ENCODE measurements at regions not wholly inside any gene's neighbourhood (a gene's known extent, or its start where the extent isn't known, plus 50 kb on each side); places are given as distances from the start of the nearest gene placed in this dataset.
"Not testable (repeated sequence)": the region's sequence is repeated elsewhere in the genome, so short reads cannot be mapped to it uniquely, and the experiment has no call there.

GRCh38 chr6:15183979-15184378 lies 61.9 kb upstream of the JARID2 start:
- no CpG with 5 or more reads among the region's 2 CpGs for WGBS, 2 donors (ENCODE audit: extremely low coverage in 2 of 2, insufficient read length in 2 of 2, insufficient replicate concordance in 1 of 2)
- Histone ChIP-seq H2AFZ (ENCODE audit: low read length) (no peak overlapping the region), H3K4me2 (ENCODE audit: insufficient read depth, low read length, poor library complexity, severe bottlenecking) (no peak overlapping the region), H2BK15ac (ENCODE audit: low read length) (no peak overlapping the region), H2BK12ac (ENCODE audit: low read length) (no peak overlapping the region), H3K18ac (ENCODE audit: low read length) (no peak overlapping the region), H2BK5ac (ENCODE audit: low read length) (no peak overlapping the region), H3K23ac (ENCODE audit: low read depth, low read length, poor library complexity) (no peak overlapping the region), H3K27me3 (ENCODE audit: control insufficient read depth in 3 of 3, insufficient read depth in 3 of 3, low read depth in 1 of 3, low read length in 3 of 3) (no peaks in the 10 kb centered on the region), H3K9ac (ENCODE audit: low read depth, low read length, poor library complexity) (no peak overlapping the region), H3K79me1 (ENCODE audit: low read depth, low read length) (no peaks in the 10 kb centered on the region), H3K14ac (ENCODE audit: low read length) (no peak overlapping the region), H3K4ac (ENCODE audit: low read length) (no peak overlapping the region), H2AK5ac (ENCODE audit: low read depth, low read length) (no peak overlapping the region), H3K9me3 (replicated peaks in 1 of 2; ENCODE audit: control insufficient read depth in 2 of 2, insufficient read depth in 1 of 2, low read depth in 1 of 2, low read length in 2 of 2) (no peaks in the 10 kb centered on the region), H3K4me1 (ENCODE audit: control insufficient read depth in 2 of 2, insufficient read depth in 1 of 2, low read depth in 1 of 2, low read length in 2 of 2) (no peaks in the 10 kb centered on the region), H3K4me3 (ENCODE audit: low read length in 2 of 2) (no peak overlapping the region), H2BK120ac (ENCODE audit: low read depth, low read length) (no peak overlapping the region), H4K8ac (ENCODE audit: low read depth, low read length) (no peak overlapping the region), H3K36me3 (replicated peaks in 1 of 2; ENCODE audit: control insufficient read depth in 2 of 2, insufficient read depth in 2 of 2, low read length in 2 of 2) (no peaks in the 10 kb centered on the region), H3K27ac (replicated peaks; ENCODE audit: low read length) (no peak overlapping the region), H4K91ac (ENCODE audit: low read depth, low read length, poor library complexity) (no peak overlapping the region)
- no peak for DNase-seq (ENCODE audit: low spot score)

- Histone ChIP-seq H2BK120ac (ENCODE audit: low read depth, low read length) (no peak overlapping the region), H2AK5ac (ENCODE audit: low read depth, low read length) (no peak overlapping the region), H2BK12ac (ENCODE audit: low read length) (peak overlapping the region; percentile 30), H3K4me3 (ENCODE audit: low read length in 2 of 2) (no peak overlapping the region), H3K9ac (ENCODE audit: low read depth, low read length, poor library complexity) (no peak overlapping the region), H2BK15ac (ENCODE audit: low read length) (no peak overlapping the region), H3K36me3 (replicated peaks in 1 of 2; ENCODE audit: control insufficient read depth in 2 of 2, insufficient read depth in 2 of 2, low read length in 2 of 2) (no peaks in the 10 kb centered on the region), H2AFZ (ENCODE audit: low read length) (no peak overlapping the region), H3K18ac (ENCODE audit: low read length) (no peak overlapping the region), H2BK5ac (ENCODE audit: low read length) (no peak overlapping the region), H3K9me3 (replicated peaks in 1 of 2; ENCODE audit: control insufficient read depth in 2 of 2, insufficient read depth in 1 of 2, low read depth in 1 of 2, low read length in 2 of 2) (no peaks in the 10 kb centered on the region), H3K23ac (ENCODE audit: low read depth, low read length, poor library complexity) (no peak overlapping the region), H3K4me1 (ENCODE audit: control insufficient read depth in 2 of 2, insufficient read depth in 1 of 2, low read depth in 1 of 2, low read length in 2 of 2) (no peaks in the 10 kb centered on the region), H3K79me1 (ENCODE audit: low read depth, low read length) (no peaks in the 10 kb centered on the region), H3K27ac (replicated peaks; ENCODE audit: low read length) (no peak overlapping the region), H3K4me2 (ENCODE audit: insufficient read depth, low read length, poor library complexity, severe bottlenecking) (no peak overlapping the region), H4K91ac (ENCODE audit: low read depth, low read length, poor library complexity) (no peak overlapping the region), H3K27me3 (ENCODE audit: control insufficient read depth in 3 of 3, insufficient read depth in 3 of 3, low read depth in 1 of 3, low read length in 3 of 3) (no peaks in the 10 kb centered on the region), H3K4ac (ENCODE audit: low read length) (no peak overlapping the region), H3K14ac (ENCODE audit: low read length) (no peak overlapping the region), H4K8ac (ENCODE audit: low read depth, low read length) (no peak overlapping the region)
- WGBS, 2 donors (ENCODE audit: extremely low coverage in 2 of 2, insufficient read length in 2 of 2, insufficient replicate concordance in 1 of 2) = no CpG with 5 or more reads among the region's 2 CpGs
- no peak for DNase-seq (ENCODE audit: low spot score)
Observed at GRCh38 chr6:15184441-15184861, 61.4 kb upstream of the JARID2 start.

DNA sequence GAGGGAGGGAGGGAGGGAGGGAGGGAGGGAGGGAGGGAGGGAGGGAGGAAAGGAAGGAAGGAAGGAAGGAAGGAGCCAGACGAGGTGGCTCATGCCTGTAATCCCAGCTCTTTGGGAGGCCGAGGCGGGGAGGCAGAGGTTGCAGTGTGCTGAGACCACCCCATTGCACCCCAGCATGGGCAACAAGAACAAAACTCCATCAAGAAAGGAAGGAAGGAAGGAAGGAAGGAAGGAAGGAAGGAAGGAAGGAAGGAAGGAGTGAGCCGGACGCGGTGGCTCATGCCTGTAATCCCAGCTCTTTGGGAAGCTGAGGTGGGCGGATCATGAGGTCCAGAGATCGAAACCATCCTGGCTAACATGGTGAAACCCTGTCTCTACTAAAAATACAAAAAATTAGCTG lies 60.8 kb upstream of the JARID2 start:
- not testable (repeated sequence) for H3K23ac ChIP-seq (ENCODE audit: low read depth, low read length, poor library complexity); H2AK5ac ChIP-seq (ENCODE audit: low read depth, low read length); H3K4ac ChIP-seq (ENCODE audit: low read length); H3K9ac ChIP-seq (ENCODE audit: low read depth, low read length, poor library complexity); H2AFZ ChIP-seq (ENCODE audit: low read length); H3K4me1 ChIP-seq (ENCODE audit: control insufficient read depth in 2 of 2, insufficient read depth in 1 of 2, low read depth in 1 of 2, low read length in 2 of 2); H3K36me3 ChIP-seq (replicated peaks in 1 of 2; ENCODE audit: control insufficient read depth in 2 of 2, insufficient read depth in 2 of 2, low read length in 2 of 2); H3K18ac ChIP-seq (ENCODE audit: low read length); H4K91ac ChIP-seq (ENCODE audit: low read depth, low read length, poor library complexity); H3K27ac ChIP-seq (replicated peaks; ENCODE audit: low read length); H3K4me2 ChIP-seq (ENCODE audit: insufficient read depth, low read length, poor library complexity, severe bottlenecking); H2BK15ac ChIP-seq (ENCODE audit: low read length); H3K9me3 ChIP-seq (replicated peaks in 1 of 2; ENCODE audit: control insufficient read depth in 2 of 2, insufficient read depth in 1 of 2, low read depth in 1 of 2, low read length in 2 of 2); H4K8ac ChIP-seq (ENCODE audit: low read depth, low read length); H2BK5ac ChIP-seq (ENCODE audit: low read length); H2BK12ac ChIP-seq (ENCODE audit: low read length); H3K14ac ChIP-seq (ENCODE audit: low read length); H2BK120ac ChIP-seq (ENCODE audit: low read depth, low read length); H3K27me3 ChIP-seq (ENCODE audit: control insufficient read depth in 3 of 3, insufficient read depth in 3 of 3, low read depth in 1 of 3, low read length in 3 of 3); H3K4me3 ChIP-seq (ENCODE audit: low read length in 2 of 2); H3K79me1 ChIP-seq (ENCODE audit: low read depth, low read length); DNase-seq (ENCODE audit: low spot score)
- WGBS, 2 donors (ENCODE audit: extremely low coverage in 2 of 2, insufficient read length in 2 of 2, insufficient replicate concordance in 1 of 2) = no CpG with 5 or more reads among the region's 8 CpGs

DNA sequence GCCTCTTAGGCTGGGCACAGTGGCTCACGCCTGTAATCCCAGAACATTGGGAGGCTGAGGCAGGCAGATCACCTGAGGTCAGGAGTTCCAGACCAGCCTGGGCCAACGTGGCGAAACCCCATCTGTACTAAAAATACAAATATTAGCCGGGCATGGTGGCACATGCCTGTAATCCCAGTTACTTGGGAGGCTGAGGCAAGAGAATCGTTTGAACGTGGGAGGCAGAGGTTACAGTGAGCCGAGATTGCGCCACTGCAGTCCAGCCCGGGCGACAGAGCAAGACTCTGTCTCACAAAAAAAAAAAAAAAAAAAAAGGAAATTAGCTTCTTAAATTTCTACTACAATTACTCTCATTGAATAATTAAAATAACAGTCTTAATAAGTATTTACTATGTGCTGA lies 52.4 kb upstream of the JARID2 start:
- H3K27ac ChIP-seq (replicated peaks; ENCODE audit: low read length); H3K4me2 ChIP-seq (ENCODE audit: insufficient read depth, low read length, poor library complexity, severe bottlenecking); H3K4ac ChIP-seq (ENCODE audit: low read length); H2BK120ac ChIP-seq (ENCODE audit: low read depth, low read length); H3K4me3 ChIP-seq (ENCODE audit: low read length in 2 of 2); H3K9ac ChIP-seq (ENCODE audit: low read depth, low read length, poor library complexity); H3K18ac ChIP-seq (ENCODE audit: low read length); H4K91ac ChIP-seq (ENCODE audit: low read depth, low read length, poor library complexity); H3K4me1 ChIP-seq (ENCODE audit: control insufficient read depth in 2 of 2, insufficient read depth in 1 of 2, low read depth in 1 of 2, low read length in 2 of 2); H3K36me3 ChIP-seq (replicated peaks in 1 of 2; ENCODE audit: control insufficient read depth in 2 of 2, insufficient read depth in 2 of 2, low read length in 2 of 2); H3K79me1 ChIP-seq (ENCODE audit: low read depth, low read length); H2BK12ac ChIP-seq (ENCODE audit: low read length); H4K8ac ChIP-seq (ENCODE audit: low read depth, low read length); H2BK15ac ChIP-seq (ENCODE audit: low read length); H3K9me3 ChIP-seq (replicated peaks in 1 of 2; ENCODE audit: control insufficient read depth in 2 of 2, insufficient read depth in 1 of 2, low read depth in 1 of 2, low read length in 2 of 2); H2BK5ac ChIP-seq (ENCODE audit: low read length); H3K27me3 ChIP-seq (ENCODE audit: control insufficient read depth in 3 of 3, insufficient read depth in 3 of 3, low read depth in 1 of 3, low read length in 3 of 3); H2AK5ac ChIP-seq (ENCODE audit: low read depth, low read length); DNase-seq (ENCODE audit: low spot score); H3K14ac ChIP-seq (ENCODE audit: low read length); H3K23ac ChIP-seq (ENCODE audit: low read depth, low read length, poor library complexity); H2AFZ ChIP-seq (ENCODE audit: low read length): not testable (repeated sequence)
- no CpG with 5 or more reads among the region's 10 CpGs for WGBS, 2 donors (ENCODE audit: extremely low coverage in 2 of 2, insufficient read length in 2 of 2, insufficient replicate concordance in 1 of 2)
